HEK293T (cell line): ENCODE measurements at regions not wholly inside any gene's neighbourhood (a gene's known extent, or its start where the extent isn't known, plus 50 kb on each side); places are given as distances from the start of the nearest gene placed in this dataset.

Experiments used
- CTCF ChIA-PET: fragments of 350-600 bp; formaldehyde crosslinking; extraction: SDS; loops from one replicate; lab custom pipeline; 2021; ENCODE audit warnings: antibody characterized with exemption, inconsistent platforms; lab: Yijun Ruan, JAX
- POLR2A ChIA-PET: fragments of 350-600 bp; formaldehyde crosslinking; extraction: SDS; loops from one replicate; lab custom pipeline; 2020; ENCODE audit warnings: antibody characterized with exemption, inconsistent platforms; lab: Yijun Ruan, JAX
- DNase-seq: peaks from one replicate; pipeline ENCODE4 v3.0.0; 2012; ENCODE audit warnings: mixed read lengths; ENCODE audit errors: extremely low spot score
- ARNT ChIP-seq: fragments of 450-650 bp; IDR thresholded peaks from 2 replicates; pipeline ENCODE4 v1.6.1; 2017; ENCODE audit warnings: mild to moderate bottlenecking
- BHLHE40 ChIP-seq: fragments of 450-650 bp; IDR thresholded peaks from 2 replicates; pipeline ENCODE4 v1.6.1; 2016; ENCODE audit warnings: mild to moderate bottlenecking, moderate library complexity, borderline replicate concordance
- CTBP1 ChIP-seq: fragments of 450-650 bp; IDR thresholded peaks from 2 replicates; pipeline ENCODE4 v1.6.1; 2016; ENCODE audit warnings: borderline replicate concordance
- ELF4 ChIP-seq: fragments of 450-650 bp; IDR thresholded peaks from 2 replicates; pipeline ENCODE4 v1.6.1; 2017; ENCODE audit warnings: antibody characterized with exemption
- FOXA1 ChIP-seq: fragments of 450-650 bp; IDR thresholded peaks from 2 replicates; pipeline ENCODE4 v1.6.1; 2016; ENCODE audit warnings: mild to moderate bottlenecking
- FOXK2 ChIP-seq: fragments of 450-650 bp; IDR thresholded peaks from 2 replicates; pipeline ENCODE4 v1.6.1; 2016; ENCODE audit warnings: mild to moderate bottlenecking
- FOXM1 ChIP-seq: fragments of 450-650 bp; IDR thresholded peaks from 2 replicates; pipeline ENCODE4 v1.6.1; 2017; ENCODE audit warnings: mild to moderate bottlenecking, borderline replicate concordance
- HDGF ChIP-seq: fragments of 450-650 bp; IDR thresholded peaks from 2 replicates; pipeline ENCODE4 v1.6.1; 2017; ENCODE audit warnings: antibody characterized with exemption, borderline replicate concordance
- L3MBTL2 ChIP-seq: fragments of 450-650 bp; conservative IDR thresholded peaks from 2 replicates; pipeline ENCODE4 v1.6.1; 2016; ENCODE audit warnings: mild to moderate bottlenecking
- LEF1 ChIP-seq: fragments of 450-650 bp; IDR thresholded peaks from 2 replicates; pipeline ENCODE4 v1.6.1; 2017; ENCODE audit warnings: mild to moderate bottlenecking, borderline replicate concordance
- NFRKB ChIP-seq: fragments of 450-650 bp; IDR thresholded peaks from 2 replicates; pipeline ENCODE4 v1.6.1; 2016; ENCODE audit warnings: mild to moderate bottlenecking, moderate library complexity
- SP1 ChIP-seq: fragments of 450-650 bp; IDR thresholded peaks from 2 replicates; pipeline ENCODE4 v1.6.1; 2017
- SUZ12 ChIP-seq: fragments of 450-650 bp; IDR thresholded peaks from 2 replicates; pipeline ENCODE4 v1.6.1; 2016; ENCODE audit warnings: mild to moderate bottlenecking
- TARDBP ChIP-seq: fragments of 450-650 bp; IDR thresholded peaks from 2 replicates; pipeline ENCODE4 v1.6.1; 2016
- ZNF384 ChIP-seq: fragments of 450-650 bp; IDR thresholded peaks from 2 replicates; pipeline ENCODE4 v1.6.1; 2016
- TF ChIP-seq, protein P1 (sequence below): fragments of 450-650 bp; IDR thresholded peaks from 2 replicates; pipeline ENCODE4 v1.6.1; 2016

DNA sequence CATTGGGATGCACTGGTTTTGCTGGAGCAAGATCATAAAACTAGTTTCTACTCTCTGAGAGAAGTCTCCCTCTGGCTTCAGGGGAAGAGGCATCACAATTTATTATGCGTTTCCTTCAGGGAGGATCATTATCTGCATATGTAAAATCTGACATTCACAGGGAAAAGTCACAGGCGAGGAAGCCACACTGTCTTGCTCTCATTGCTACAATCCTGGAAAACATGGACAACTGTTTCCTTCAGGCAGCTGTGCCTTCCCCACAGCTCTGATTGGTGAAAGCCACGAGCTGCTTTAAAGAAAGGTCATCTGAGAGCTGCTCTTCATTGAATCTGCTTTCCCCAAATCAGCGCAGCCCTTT lies 397.8 kb downstream of the MED10 start:
- no peak for DNase-seq
- TF ChIP-seq ZNF384 (no peak), HDGF (no peak), FOXM1 (no peak), CTBP1 (no peak), FOXK2 (no peak), FOXA1 (no peak), TARDBP (no peak), ELF4 (no peak), SUZ12 (no peak), NFRKB (no peak), SP1 (no peak), ARNT (no peak), L3MBTL2 (no peak), LEF1 (no peak), BHLHE40 (no peak)
- TF ChIP-seq, protein P1, sequence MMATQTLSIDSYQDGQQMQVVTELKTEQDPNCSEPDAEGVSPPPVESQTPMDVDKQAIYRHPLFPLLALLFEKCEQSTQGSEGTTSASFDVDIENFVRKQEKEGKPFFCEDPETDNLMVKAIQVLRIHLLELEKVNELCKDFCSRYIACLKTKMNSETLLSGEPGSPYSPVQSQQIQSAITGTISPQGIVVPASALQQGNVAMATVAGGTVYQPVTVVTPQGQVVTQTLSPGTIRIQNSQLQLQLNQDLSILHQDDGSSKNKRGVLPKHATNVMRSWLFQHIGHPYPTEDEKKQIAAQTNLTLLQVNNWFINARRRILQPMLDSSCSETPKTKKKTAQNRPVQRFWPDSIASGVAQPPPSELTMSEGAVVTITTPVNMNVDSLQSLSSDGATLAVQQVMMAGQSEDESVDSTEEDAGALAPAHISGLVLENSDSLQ, result no peak
- CTCF ChIA-PET, result no interaction called here
- POLR2A ChIA-PET, result no interaction called here

DNA sequence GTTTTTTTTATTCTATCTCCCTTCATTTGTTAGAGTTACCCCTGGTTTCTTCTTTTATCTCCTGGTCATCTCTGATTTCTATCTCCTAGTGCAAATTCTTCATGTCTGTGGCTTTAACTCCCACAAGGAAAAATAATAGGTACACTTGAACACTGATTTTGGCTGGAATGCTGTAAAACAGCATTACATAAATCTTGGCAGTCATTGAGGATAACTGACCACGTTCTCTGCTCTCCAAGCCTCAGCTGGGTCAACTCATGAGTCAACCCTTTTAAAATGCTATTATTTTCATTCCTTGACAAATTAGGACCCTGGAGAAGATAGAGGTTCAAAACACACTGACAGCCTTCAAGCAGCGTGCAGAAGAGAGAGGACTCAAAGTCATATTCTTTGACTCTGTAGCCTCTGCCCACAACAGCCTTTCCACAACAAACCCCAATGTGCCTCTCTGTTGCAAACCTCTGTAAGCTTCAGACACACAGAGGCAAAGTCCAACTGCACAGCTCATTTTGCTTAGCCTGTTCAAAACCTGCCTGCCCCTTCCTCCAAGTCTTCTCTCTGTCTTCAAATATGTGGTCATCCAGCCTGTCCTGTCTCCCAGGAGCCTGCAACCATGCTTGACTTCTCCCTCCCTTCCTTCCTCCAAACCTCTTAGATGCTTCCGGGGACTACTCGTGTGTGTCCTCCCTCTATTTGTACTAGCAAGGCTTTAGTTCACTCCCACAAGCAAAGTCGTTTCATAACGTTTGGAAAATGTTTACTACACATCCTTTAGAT lies 398.4 kb downstream of the MED10 start:
- no peak for TF ChIP-seq ARNT
- no peak for TF ChIP-seq FOXM1
- no peak for TF ChIP-seq ZNF384
- TF ChIP-seq BHLHE40, result no peak
- TF ChIP-seq TARDBP, result no peak
- ChIA-PET POLR2A (no interaction called here), CTCF (no interaction called here)
- DNase-seq, result no peak

DNA sequence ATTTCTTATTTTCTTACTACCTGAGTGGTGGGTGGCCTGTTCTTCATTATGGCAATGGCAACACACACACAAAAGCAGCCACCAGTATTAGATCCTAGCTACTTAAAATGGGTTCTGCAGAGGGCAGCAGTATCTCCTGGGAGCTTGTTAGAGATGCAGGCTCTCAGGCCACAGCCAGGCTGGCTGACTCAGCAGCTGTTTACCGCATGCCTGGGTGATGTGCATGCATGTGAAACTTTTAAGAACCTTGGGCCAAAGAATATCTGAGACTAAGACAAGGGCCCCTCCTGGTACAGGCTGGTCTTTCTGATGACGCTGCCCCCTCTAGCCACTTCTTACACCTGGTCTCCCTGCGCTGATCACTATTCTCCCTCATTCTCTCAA lies 399.0 kb downstream of the MED10 start:
- no peak for DNase-seq
- ChIA-PET POLR2A (no interaction called here), CTCF (no interaction called here)
- TF ChIP-seq TARDBP (no peak), ELF4 (no peak), FOXA1 (no peak), CTBP1 (no peak), SP1 (no peak), L3MBTL2 (no peak), HDGF (no peak), FOXM1 (no peak)

DNA sequence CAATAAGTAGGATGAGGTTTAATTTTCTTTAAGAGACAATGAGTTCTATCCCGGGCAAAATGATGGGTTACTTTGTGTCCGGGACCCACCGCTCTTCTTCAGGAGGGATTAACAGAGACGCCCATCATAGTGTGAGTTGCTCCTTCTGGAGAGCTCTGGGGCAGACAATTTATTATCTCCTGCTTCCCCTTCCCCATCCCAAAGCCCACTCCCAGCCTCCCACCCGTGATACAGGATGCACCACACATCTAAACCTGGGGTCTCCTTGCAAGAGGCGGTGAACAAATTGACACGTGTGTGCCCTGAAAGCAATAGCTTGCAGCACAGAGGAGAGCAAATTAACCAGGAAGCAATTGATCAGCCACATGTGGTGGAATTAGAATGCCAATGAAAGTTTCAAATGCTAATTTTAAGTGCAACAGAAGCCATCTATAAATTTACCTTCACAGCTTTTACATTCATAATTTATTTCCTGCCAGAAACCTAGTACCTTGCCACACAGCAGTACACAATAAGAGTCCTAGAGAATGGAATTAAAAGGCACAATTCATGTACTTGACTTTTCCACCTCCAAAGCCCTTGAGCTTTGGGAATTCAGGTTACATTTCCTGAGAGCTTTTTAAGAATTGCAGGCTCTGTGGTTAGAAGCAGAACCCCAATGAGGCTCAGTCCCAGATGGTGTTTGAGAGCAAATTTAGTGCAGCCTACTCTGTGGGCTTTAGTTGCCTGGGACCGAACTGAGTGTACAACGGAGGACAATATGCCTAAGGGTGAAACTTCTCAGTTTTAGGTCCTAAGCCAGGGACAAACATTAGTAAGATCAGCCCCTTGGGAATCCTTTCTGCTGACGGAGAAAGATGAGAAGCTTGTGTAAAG lies 399.6 kb downstream of the MED10 start:
- no peak for DNase-seq
- CTCF ChIA-PET, result no interaction called here
- TF ChIP-seq ELF4, result no peak
- no peak for TF ChIP-seq BHLHE40
- no peak for TF ChIP-seq LEF1
- no peak for TF ChIP-seq SP1
- no peak for TF ChIP-seq L3MBTL2
- TF ChIP-seq FOXM1, result no peak
- no peak for TF ChIP-seq ZNF384
- TF ChIP-seq FOXK2, result no peak
- TF ChIP-seq, protein P1, result no peak
- TF ChIP-seq HDGF, result no peak
- TF ChIP-seq NFRKB, result no peak
- TF ChIP-seq SUZ12, result no peak
- no peak for TF ChIP-seq ARNT
- no peak for TF ChIP-seq CTBP1
- no peak for TF ChIP-seq FOXA1
- TF ChIP-seq TARDBP, result no peak
- POLR2A ChIA-PET, result no interaction called here

DNA sequence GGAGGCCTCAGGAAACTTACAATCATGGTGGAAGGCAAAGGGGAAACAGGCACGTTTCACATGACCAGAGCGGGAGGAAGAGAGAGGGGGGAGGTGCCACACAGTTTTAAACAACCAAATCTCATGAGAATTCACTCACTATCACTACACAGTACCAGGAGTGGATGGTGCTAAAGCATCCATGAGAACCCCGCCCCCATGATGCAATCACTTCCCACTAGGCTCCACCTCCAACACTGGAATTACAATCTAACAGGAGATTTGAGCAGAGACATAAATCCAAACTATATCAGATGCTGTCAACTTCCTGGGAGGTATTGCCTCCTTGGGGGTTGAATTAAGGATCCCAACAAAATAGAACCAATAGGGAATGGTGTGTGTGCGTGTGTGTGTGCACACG lies 407.1 kb downstream of the MED10 start:
- TF ChIP-seq SP1 (no peak), NFRKB (no peak)
- CTCF ChIA-PET, result no interaction called here
- POLR2A ChIA-PET, result no interaction called here
- DNase-seq, result no peak

DNA sequence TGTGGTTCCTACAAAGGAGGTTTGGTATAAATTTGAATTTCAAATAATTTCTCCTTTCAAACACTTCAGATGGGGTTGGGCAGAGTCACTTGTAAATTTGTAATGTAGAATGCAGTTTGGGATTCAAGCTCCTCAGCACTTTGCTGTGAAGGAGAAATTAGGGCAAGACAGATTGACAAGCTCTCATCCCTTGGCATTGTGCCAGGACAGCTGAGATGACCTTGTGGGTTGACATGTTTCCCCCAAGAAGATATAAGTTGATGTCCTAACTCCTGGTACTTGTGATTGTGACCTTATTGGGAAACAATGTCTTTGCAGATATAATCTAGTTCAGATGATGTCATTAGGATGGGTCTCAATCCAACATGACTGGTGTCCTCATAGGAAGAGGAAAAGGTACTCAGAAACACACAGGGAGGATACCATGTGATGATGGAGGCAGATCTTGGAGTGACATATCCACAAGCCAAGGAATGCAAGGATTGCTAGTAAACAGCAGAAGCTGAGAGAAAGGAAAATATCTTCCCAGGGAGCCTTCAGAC lies 408.3 kb downstream of the MED10 start:
- TF ChIP-seq HDGF, result no peak
- TF ChIP-seq CTBP1, result no peak
- no peak for TF ChIP-seq ELF4
- TF ChIP-seq NFRKB, result no peak
- TF ChIP-seq L3MBTL2, result no peak
- TF ChIP-seq SP1, result no peak
- no peak for TF ChIP-seq FOXM1
- ChIA-PET CTCF (no interaction called here), POLR2A (no interaction called here)
- no peak for DNase-seq

DNA sequence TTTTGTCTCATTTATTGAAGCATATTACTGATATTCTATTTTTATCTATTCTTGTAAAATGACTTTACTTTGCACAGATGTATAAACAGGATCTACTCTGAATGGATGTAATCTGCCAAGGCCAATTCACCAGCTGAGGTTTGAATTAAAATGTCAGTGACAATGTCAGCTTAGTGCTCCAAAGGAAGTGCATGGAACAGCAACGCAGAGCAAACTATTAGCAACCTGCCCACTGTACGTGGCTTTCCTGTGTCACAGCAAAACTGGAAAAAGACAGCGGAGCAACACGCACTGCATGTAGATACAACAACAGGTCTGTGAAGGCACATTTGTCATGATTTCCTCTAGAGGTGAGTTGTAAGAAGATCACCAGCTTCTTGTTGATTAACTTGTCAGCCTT lies 409.4 kb downstream of the MED10 start:
- no peak for TF ChIP-seq SP1
- TF ChIP-seq SUZ12, result no peak
- no peak for TF ChIP-seq L3MBTL2
- TF ChIP-seq CTBP1, result no peak
- no peak for TF ChIP-seq TARDBP
- TF ChIP-seq ARNT, result no peak
- TF ChIP-seq HDGF, result no peak
- TF ChIP-seq ELF4, result no peak
- no peak for TF ChIP-seq FOXK2
- no peak for TF ChIP-seq FOXA1
- no peak for TF ChIP-seq LEF1
- TF ChIP-seq ZNF384, result no peak
- POLR2A ChIA-PET, result no interaction called here
- CTCF ChIA-PET, result no interaction called here
- DNase-seq, result no peak
